GM23338 (cell line): ENCODE measurements at regions not wholly inside any gene's neighbourhood (a gene's known extent, or its start where the extent isn't known, plus 50 kb on each side); places are given as distances from the start of the nearest gene placed in this dataset.

ENCODE experiments used
- ATAC-seq: fragments of 200-7000 bp; cut with Tn5 transposase; 3 replicates; pipeline ENCODE4 v1.9.1; 2020
- DNase-seq: peaks from one replicate; pipeline ENCODE4 v3.0.0-alpha.2; 2015; ENCODE audit warnings: low spot score
- H2AFZ ChIP-seq: fragments of 200-600 bp; sonication (generic); 2 replicates; pipeline ENCODE4 v1.8.0; 2016; ENCODE audit warnings: antibody characterized with exemption, mild to moderate bottlenecking, moderate library complexity
- H3F3A ChIP-seq: fragments of 200-600 bp; sonication (generic); replicated peaks from 2 replicates; pipeline ENCODE4 v1.8.0; 2017; ENCODE audit warnings: antibody characterized with exemption, mixed run types, low read depth
- H3K27ac ChIP-seq: fragments of 200-600 bp; sonication (generic); 2 replicates; pipeline ENCODE4 v1.6.1; 2016; ENCODE audit warnings: low read depth
- H3K27me3 ChIP-seq: fragments of 200-600 bp; sonication (generic); 2 replicates; pipeline ENCODE4 v1.8.0; 2016; ENCODE audit warnings: mild to moderate bottlenecking, mixed run types, moderate library complexity; ENCODE audit not compliant: insufficient read depth
- H3K36me3 ChIP-seq: fragments of 200-600 bp; sonication (generic); 2 replicates; pipeline ENCODE4 v1.8.0; 2016; ENCODE audit warnings: mild to moderate bottlenecking; ENCODE audit not compliant: insufficient read depth
- H3K4me1 ChIP-seq: fragments of 200-600 bp; sonication (generic); 2 replicates; pipeline ENCODE4 v1.8.0; 2016; ENCODE audit warnings: mild to moderate bottlenecking, moderate library complexity; ENCODE audit not compliant: insufficient read depth
- H3K4me2 ChIP-seq: fragments of 200-600 bp; sonication (generic); 2 replicates; pipeline ENCODE4 v1.7.1; 2017; ENCODE audit warnings: mixed run types
- H3K4me3 ChIP-seq: fragments of 200-600 bp; sonication (generic); 2 replicates; pipeline ENCODE4 v1.6.1; 2016; ENCODE audit warnings: mixed run types
- H3K79me2 ChIP-seq: fragments of 200-600 bp; sonication (generic); replicated peaks from 2 replicates; pipeline ENCODE4 v1.8.0; 2017; ENCODE audit warnings: mild to moderate bottlenecking; ENCODE audit not compliant: insufficient read depth
- H3K9me2 ChIP-seq: fragments of 200-600 bp; sonication (generic); 2 replicates; pipeline ENCODE4 v1.8.0; 2017; ENCODE audit not compliant: insufficient read depth
- H4K20me1 ChIP-seq: fragments of 200-600 bp; sonication (generic); replicated peaks from 2 replicates; pipeline ENCODE4 v1.8.0; 2017; ENCODE audit warnings: mild to moderate bottlenecking; ENCODE audit not compliant: insufficient read depth
- H3K27ac Mint-ChIP-seq: 2 replicates; pipeline ENCODE4 v1.8.0; 2020; ENCODE audit warnings: inconsistent platforms, mild to moderate bottlenecking, moderate library complexity, mixed read lengths
- H3K27me3 Mint-ChIP-seq: 3 replicates; pipeline ENCODE4 v1.8.0; 2022; ENCODE audit warnings: low read depth, mild to moderate bottlenecking, moderate library complexity, mixed read lengths, inconsistent platforms; ENCODE audit not compliant: insufficient read depth, poor library complexity
- H3K36me3 Mint-ChIP-seq: 3 replicates; pipeline ENCODE4 v1.8.0; 2021; ENCODE audit warnings: low read depth, mild to moderate bottlenecking, inconsistent platforms, moderate library complexity, mixed read lengths
- H3K4me1 Mint-ChIP-seq: 3 replicates; pipeline ENCODE4 v1.8.0; 2020; ENCODE audit warnings: mild to moderate bottlenecking, inconsistent platforms, mixed read lengths
- H3K4me3 Mint-ChIP-seq: 3 replicates; pipeline ENCODE4 v1.8.0; 2021; ENCODE audit warnings: moderate library complexity, mild to moderate bottlenecking, inconsistent platforms, mixed read lengths
- H3K9me3 Mint-ChIP-seq: 3 replicates; pipeline ENCODE4 v1.8.0; 2020; ENCODE audit warnings: moderate library complexity, mild to moderate bottlenecking, inconsistent platforms, mixed read lengths
- CREB1 ChIP-seq: fragments of 250-450 bp; sonication (Bioruptor Pico); IDR thresholded peaks from 2 replicates; pipeline ENCODE4 v1.5.0; 2020; ENCODE audit warnings: low read depth, mild to moderate bottlenecking, moderate library complexity
- ETS1 ChIP-seq: IDR thresholded peaks from 2 replicates; pipeline ENCODE4 v1.6.1; 2016; ENCODE audit warnings: antibody characterized with exemption
- EZH2 ChIP-seq: fragments of 200-600 bp; sonication (generic); IDR thresholded peaks from one replicate; pipeline ENCODE4 v1.8.0; 2017; ENCODE audit warnings: antibody characterized with exemption, mild to moderate bottlenecking, low read depth; ENCODE audit not compliant: unreplicated experiment
- EZH2phosphoT487 ChIP-seq: fragments of 200-600 bp; sonication (generic); IDR thresholded peaks from one replicate; pipeline ENCODE4 v1.8.1; 2018; ENCODE audit warnings: antibody characterized with exemption; ENCODE audit not compliant: unreplicated experiment
- JUNB ChIP-seq: IDR thresholded peaks from one replicate; pipeline ENCODE4 v1.6.1; 2016; ENCODE audit warnings: antibody characterized with exemption; ENCODE audit not compliant: unreplicated experiment
- NANOG ChIP-seq: IDR thresholded peaks from 2 replicates; pipeline ENCODE4 v1.6.1; 2016; ENCODE audit warnings: antibody characterized with exemption, borderline replicate concordance
- POLR2AphosphoS5 ChIP-seq: IDR thresholded peaks from 2 replicates; pipeline ENCODE4 v1.6.1; 2016; ENCODE audit warnings: antibody characterized with exemption, low read depth
- STAT1 ChIP-seq: IDR thresholded peaks from one replicate; pipeline ENCODE4 v1.6.1; 2016; ENCODE audit warnings: antibody characterized with exemption; ENCODE audit not compliant: unreplicated experiment
- ZNF114 ChIP-seq: fragments of 250-450 bp; sonication (Bioruptor Pico); IDR thresholded peaks from 2 replicates; pipeline ENCODE4 v1.5.0; 2020; ENCODE audit warnings: mild to moderate bottlenecking, moderate library complexity
- ZNF331 ChIP-seq: fragments of 250-450 bp; sonication (Bioruptor Pico); IDR thresholded peaks from 2 replicates; pipeline ENCODE4 v1.5.0; 2020; ENCODE audit warnings: low read depth, mild to moderate bottlenecking, moderate library complexity
- TF ChIP-seq, protein P1 (sequence below): fragments of 250-450 bp; sonication (Bioruptor Pico); IDR thresholded peaks from 2 replicates; pipeline ENCODE4 v1.5.0; 2020; ENCODE audit warnings: mild to moderate bottlenecking, moderate library complexity
- TF ChIP-seq, protein P2 (sequence below): IDR thresholded peaks from one replicate; pipeline ENCODE4 v1.6.1; 2018; ENCODE audit warnings: antibody characterized with exemption; ENCODE audit not compliant: unreplicated experiment
- TF ChIP-seq, protein P3 (sequence below), 2 experiments: fragments of 200-600 bp in 1 of 2; sonication (generic) in 1 of 2; conservative IDR thresholded peaks; 2 replicates each; pipeline versions ENCODE4 v1.5.1 to v1.6.1; 2016 to 2017; ENCODE audit warnings: antibody characterized with exemption in 2 of 2, low read depth in 2 of 2, mild to moderate bottlenecking in 2 of 2, moderate library complexity in 1 of 2

GRCh38 chr9:31174681-31175080 is 1209.8 kb upstream of the ACO1 start:
- no peak for ATAC-seq
- no peaks in the 10 kb centered on the region for H3K36me3 ChIP-seq
- Mint-ChIP-seq H3K9me3 (no peaks in the 10 kb centered on the region), H3K27ac (no peak overlapping the region), H3K36me3 (no peaks in the 10 kb centered on the region), H3K4me3 (no peak overlapping the region), H3K4me1 (no peaks in the 10 kb centered on the region), H3K27me3 (no peaks in the 10 kb centered on the region)
- TF ChIP-seq STAT1 (no peak), POLR2AphosphoS5 (no peak), ETS1 (no peak), EZH2phosphoT487 (no peak), NANOG (no peak), ZNF331 (CRISPR knock-in tag) (no peak), ZNF114 (no peak), CREB1 (CRISPR knock-in tag) (no peak), JUNB (no peak), EZH2 (no peak)
- TF ChIP-seq, protein P1, sequence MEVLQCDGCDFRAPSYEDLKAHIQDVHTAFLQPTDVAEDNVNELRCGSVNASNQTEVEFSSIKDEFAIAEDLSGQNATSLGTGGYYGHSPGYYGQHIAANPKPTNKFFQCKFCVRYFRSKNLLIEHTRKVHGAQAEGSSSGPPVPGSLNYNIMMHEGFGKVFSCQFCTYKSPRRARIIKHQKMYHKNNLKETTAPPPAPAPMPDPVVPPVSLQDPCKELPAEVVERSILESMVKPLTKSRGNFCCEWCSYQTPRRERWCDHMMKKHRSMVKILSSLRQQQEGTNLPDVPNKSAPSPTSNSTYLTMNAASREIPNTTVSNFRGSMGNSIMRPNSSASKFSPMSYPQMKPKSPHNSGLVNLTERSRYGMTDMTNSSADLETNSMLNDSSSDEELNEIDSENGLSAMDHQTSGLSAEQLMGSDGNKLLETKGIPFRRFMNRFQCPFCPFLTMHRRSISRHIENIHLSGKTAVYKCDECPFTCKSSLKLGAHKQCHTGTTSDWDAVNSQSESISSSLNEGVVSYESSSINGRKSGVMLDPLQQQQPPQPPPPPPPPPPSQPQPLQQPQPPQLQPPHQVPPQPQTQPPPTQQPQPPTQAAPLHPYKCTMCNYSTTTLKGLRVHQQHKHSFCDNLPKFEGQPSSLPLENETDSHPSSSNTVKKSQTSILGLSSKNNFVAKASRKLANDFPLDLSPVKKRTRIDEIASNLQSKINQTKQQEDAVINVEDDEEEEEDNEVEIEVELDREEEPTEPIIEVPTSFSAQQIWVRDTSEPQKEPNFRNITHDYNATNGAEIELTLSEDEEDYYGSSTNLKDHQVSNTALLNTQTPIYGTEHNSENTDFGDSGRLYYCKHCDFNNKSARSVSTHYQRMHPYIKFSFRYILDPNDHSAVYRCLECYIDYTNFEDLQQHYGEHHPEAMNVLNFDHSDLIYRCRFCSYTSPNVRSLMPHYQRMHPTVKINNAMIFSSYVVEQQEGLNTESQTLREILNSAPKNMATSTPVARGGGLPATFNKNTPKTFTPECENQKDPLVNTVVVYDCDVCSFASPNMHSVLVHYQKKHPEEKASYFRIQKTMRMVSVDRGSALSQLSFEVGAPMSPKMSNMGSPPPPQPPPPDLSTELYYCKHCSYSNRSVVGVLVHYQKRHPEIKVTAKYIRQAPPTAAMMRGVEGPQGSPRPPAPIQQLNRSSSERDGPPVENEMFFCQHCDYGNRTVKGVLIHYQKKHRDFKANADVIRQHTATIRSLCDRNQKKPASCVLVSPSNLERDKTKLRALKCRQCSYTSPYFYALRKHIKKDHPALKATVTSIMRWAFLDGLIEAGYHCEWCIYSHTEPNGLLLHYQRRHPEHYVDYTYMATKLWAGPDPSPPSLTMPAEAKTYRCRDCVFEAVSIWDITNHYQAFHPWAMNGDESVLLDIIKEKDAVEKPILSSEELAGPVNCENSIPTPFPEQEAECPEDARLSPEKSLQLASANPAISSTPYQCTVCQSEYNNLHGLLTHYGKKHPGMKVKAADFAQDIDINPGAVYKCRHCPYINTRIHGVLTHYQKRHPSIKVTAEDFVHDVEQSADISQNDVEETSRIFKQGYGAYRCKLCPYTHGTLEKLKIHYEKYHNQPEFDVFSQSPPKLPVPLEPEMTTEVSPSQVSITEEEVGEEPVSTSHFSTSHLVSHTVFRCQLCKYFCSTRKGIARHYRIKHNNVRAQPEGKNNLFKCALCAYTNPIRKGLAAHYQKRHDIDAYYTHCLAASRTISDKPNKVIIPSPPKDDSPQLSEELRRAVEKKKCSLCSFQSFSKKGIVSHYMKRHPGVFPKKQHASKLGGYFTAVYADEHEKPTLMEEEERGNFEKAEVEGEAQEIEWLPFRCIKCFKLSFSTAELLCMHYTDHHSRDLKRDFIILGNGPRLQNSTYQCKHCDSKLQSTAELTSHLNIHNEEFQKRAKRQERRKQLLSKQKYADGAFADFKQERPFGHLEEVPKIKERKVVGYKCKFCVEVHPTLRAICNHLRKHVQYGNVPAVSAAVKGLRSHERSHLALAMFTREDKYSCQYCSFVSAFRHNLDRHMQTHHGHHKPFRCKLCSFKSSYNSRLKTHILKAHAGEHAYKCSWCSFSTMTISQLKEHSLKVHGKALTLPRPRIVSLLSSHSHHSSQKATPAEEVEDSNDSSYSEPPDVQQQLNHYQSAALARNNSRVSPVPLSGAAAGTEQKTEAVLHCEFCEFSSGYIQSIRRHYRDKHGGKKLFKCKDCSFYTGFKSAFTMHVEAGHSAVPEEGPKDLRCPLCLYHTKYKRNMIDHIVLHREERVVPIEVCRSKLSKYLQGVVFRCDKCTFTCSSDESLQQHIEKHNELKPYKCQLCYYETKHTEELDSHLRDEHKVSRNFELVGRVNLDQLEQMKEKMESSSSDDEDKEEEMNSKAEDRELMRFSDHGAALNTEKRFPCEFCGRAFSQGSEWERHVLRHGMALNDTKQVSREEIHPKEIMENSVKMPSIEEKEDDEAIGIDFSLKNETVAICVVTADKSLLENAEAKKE (CRISPR knock-in tag), result no peak
- TF ChIP-seq, protein P2, sequence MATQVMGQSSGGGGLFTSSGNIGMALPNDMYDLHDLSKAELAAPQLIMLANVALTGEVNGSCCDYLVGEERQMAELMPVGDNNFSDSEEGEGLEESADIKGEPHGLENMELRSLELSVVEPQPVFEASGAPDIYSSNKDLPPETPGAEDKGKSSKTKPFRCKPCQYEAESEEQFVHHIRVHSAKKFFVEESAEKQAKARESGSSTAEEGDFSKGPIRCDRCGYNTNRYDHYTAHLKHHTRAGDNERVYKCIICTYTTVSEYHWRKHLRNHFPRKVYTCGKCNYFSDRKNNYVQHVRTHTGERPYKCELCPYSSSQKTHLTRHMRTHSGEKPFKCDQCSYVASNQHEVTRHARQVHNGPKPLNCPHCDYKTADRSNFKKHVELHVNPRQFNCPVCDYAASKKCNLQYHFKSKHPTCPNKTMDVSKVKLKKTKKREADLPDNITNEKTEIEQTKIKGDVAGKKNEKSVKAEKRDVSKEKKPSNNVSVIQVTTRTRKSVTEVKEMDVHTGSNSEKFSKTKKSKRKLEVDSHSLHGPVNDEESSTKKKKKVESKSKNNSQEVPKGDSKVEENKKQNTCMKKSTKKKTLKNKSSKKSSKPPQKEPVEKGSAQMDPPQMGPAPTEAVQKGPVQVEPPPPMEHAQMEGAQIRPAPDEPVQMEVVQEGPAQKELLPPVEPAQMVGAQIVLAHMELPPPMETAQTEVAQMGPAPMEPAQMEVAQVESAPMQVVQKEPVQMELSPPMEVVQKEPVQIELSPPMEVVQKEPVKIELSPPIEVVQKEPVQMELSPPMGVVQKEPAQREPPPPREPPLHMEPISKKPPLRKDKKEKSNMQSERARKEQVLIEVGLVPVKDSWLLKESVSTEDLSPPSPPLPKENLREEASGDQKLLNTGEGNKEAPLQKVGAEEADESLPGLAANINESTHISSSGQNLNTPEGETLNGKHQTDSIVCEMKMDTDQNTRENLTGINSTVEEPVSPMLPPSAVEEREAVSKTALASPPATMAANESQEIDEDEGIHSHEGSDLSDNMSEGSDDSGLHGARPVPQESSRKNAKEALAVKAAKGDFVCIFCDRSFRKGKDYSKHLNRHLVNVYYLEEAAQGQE, result no peak
- TF ChIP-seq, protein P3, sequence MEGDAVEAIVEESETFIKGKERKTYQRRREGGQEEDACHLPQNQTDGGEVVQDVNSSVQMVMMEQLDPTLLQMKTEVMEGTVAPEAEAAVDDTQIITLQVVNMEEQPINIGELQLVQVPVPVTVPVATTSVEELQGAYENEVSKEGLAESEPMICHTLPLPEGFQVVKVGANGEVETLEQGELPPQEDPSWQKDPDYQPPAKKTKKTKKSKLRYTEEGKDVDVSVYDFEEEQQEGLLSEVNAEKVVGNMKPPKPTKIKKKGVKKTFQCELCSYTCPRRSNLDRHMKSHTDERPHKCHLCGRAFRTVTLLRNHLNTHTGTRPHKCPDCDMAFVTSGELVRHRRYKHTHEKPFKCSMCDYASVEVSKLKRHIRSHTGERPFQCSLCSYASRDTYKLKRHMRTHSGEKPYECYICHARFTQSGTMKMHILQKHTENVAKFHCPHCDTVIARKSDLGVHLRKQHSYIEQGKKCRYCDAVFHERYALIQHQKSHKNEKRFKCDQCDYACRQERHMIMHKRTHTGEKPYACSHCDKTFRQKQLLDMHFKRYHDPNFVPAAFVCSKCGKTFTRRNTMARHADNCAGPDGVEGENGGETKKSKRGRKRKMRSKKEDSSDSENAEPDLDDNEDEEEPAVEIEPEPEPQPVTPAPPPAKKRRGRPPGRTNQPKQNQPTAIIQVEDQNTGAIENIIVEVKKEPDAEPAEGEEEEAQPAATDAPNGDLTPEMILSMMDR (conservative IDR thresholded peaks at IDR 0.05; ENCODE audit: low read depth in 2 of 2), result no peak
- H4K20me1 ChIP-seq, result no peaks in the 10 kb centered on the region
- no peak overlapping the region for H2AFZ ChIP-seq
- H3K27me3 ChIP-seq, result no peaks in the 10 kb centered on the region
- H3K4me3 ChIP-seq, result no peak overlapping the region
- no peaks in the 10 kb centered on the region for H3K79me2 ChIP-seq
- H3K27ac ChIP-seq, result no peak overlapping the region
- H3K4me2 ChIP-seq, result no peak overlapping the region
- no peaks in the 10 kb centered on the region for H3K9me2 ChIP-seq
- no peak for DNase-seq
- H3K4me1 ChIP-seq, result no peaks in the 10 kb centered on the region
- no peaks in the 10 kb centered on the region for H3F3A ChIP-seq
